HepG2 (cell line): ENCODE measurements at regions not wholly inside any gene's neighbourhood (a gene's known extent, or its start where the extent isn't known, plus 50 kb on each side); places are given as distances from the start of the nearest gene placed in this dataset.

ENCODE experiments used
- MAFK ChIP-seq, 2 experiments: IDR thresholded peaks in 1 of 2; conservative IDR thresholded peaks in 1 of 2; 2 replicates each; pipeline ENCODE4 v1.6.1; 2011; ENCODE audit warnings: improper control_type of control experiment in 2 of 2, low read length in 2 of 2
- MAZ ChIP-seq, 2 experiments: sonication (generic) in 1 of 2; formaldehyde crosslinking in 1 of 2; IDR thresholded peaks; 2 replicates each; pipeline versions ENCODE4 v1.5.0 to v1.6.1; 2012 to 2020; ENCODE audit warnings: low read depth in 2 of 2, mild to moderate bottlenecking in 2 of 2, borderline replicate concordance in 1 of 2, improper control_type of control experiment in 1 of 2, low read length in 1 of 2, missing genetic modification reagents in 1 of 2, moderate library complexity in 1 of 2
- RAD21 ChIP-seq: fragments of 450-650 bp; formaldehyde crosslinking; IDR thresholded peaks from 2 replicates; pipeline ENCODE4 v1.5.0; 2020; ENCODE audit warnings: mild to moderate bottlenecking
- RNF2 ChIP-seq: fragments of 450-650 bp; conservative IDR thresholded peaks from 2 replicates; pipeline ENCODE4 v1.6.1; 2016; ENCODE audit warnings: low read depth
- SNAI1 ChIP-seq: sonication (generic); formaldehyde crosslinking; IDR thresholded peaks from 2 replicates; pipeline ENCODE4 v1.5.0; 2020; ENCODE audit warnings: mild to moderate bottlenecking, missing genetic modification reagents, borderline replicate concordance
- ZNF441 ChIP-seq: sonication (generic); formaldehyde crosslinking; IDR thresholded peaks from 2 replicates; pipeline ENCODE4 v1.7.0; 2021; ENCODE audit warnings: missing genetic modification reagents, borderline replicate concordance
- TF ChIP-seq, protein P1 (sequence below): sonication (generic); formaldehyde crosslinking; IDR thresholded peaks from 2 replicates; pipeline ENCODE4 v1.4.0; 2020; ENCODE audit warnings: missing genetic modification reagents
- TF ChIP-seq, protein P2 (sequence below): sonication (generic); formaldehyde crosslinking; IDR thresholded peaks from 2 replicates; pipeline ENCODE4 v1.5.0; 2020; ENCODE audit warnings: mild to moderate bottlenecking, missing genetic modification reagents, moderate library complexity
- TF ChIP-seq, protein P3 (sequence below): sonication (generic); formaldehyde crosslinking; IDR thresholded peaks from 2 replicates; pipeline ENCODE4 v1.8.1; 2023; ENCODE audit warnings: mild to moderate bottlenecking, inconsistent platforms, moderate library complexity, missing genetic modification reagents, borderline replicate concordance
- TF ChIP-seq, protein P4 (sequence below): sonication (generic); formaldehyde crosslinking; IDR thresholded peaks from 2 replicates; pipeline ENCODE4 v1.4.0; 2020; ENCODE audit warnings: missing genetic modification reagents, borderline replicate concordance
- TF ChIP-seq, protein P5 (sequence below): IDR thresholded peaks from 2 replicates; pipeline ENCODE4 v1.6.1; 2012; ENCODE audit warnings: inconsistent platforms

DNA sequence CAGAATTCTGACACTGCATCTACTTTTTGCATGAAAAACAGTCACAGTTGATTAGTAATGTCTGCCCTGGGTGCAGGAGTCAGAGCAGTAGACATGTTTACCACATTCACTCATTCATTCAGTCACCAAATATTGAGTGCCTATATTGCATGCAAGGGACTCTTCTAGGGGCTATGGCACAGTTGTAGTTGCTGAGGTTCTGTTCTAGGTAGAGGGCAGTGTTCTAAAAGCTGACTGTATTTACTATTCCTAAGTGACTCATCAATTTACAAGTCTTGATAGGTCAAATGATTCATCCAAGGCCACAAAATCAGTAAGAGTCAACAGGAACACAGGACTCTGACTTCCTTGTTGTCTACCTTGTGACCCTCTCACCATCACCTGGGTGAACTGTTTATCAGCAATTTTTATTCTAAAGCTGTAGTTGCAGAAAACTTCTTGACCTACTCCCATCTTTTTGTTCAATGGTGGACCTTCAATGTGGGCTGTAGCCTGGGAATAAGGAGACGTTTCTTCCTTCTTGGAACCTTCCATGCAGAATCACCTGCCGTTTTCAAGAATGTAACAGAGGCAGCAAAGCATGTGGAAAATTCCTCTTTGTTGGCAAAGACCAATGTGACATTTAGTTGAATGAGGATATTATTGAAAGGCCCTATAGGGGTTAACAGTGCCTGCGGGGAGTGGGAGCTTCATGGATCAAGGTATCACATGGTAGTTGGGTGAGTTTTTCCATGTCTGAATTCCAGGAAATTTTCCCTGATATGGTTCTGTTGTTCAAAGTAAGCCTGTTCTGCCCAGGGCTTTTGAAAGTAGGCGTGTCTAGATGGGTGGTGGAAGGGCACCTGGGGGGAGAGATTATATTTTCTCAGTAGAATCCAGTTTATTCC is 223.2 kb downstream of the KTN1 start:
- TF ChIP-seq RNF2 (no peak), MAFK (conservative IDR thresholded peaks at IDR 0.05 in 1 of 2, IDR thresholded peaks at IDR 0.05 in 1 of 2; ENCODE audit: low read length in 2 of 2) (peak; percentile 72 to 77), MAZ (IDR thresholded peaks at IDR 0.05; ENCODE audit: borderline replicate concordance, low read depth, low read length) (no peak), MAZ (CRISPR knock-in tag; IDR thresholded peaks at IDR 0.05; ENCODE audit: low read depth) (no peak), ZNF441 (CRISPR knock-in tag) (no peak), SNAI1 (CRISPR knock-in tag) (no peak), RAD21 (CRISPR knock-in tag) (no peak)
- TF ChIP-seq, protein P1, sequence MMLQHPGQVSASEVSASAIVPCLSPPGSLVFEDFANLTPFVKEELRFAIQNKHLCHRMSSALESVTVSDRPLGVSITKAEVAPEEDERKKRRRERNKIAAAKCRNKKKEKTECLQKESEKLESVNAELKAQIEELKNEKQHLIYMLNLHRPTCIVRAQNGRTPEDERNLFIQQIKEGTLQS (CRISPR knock-in tag) = no peak
- TF ChIP-seq, protein P2, sequence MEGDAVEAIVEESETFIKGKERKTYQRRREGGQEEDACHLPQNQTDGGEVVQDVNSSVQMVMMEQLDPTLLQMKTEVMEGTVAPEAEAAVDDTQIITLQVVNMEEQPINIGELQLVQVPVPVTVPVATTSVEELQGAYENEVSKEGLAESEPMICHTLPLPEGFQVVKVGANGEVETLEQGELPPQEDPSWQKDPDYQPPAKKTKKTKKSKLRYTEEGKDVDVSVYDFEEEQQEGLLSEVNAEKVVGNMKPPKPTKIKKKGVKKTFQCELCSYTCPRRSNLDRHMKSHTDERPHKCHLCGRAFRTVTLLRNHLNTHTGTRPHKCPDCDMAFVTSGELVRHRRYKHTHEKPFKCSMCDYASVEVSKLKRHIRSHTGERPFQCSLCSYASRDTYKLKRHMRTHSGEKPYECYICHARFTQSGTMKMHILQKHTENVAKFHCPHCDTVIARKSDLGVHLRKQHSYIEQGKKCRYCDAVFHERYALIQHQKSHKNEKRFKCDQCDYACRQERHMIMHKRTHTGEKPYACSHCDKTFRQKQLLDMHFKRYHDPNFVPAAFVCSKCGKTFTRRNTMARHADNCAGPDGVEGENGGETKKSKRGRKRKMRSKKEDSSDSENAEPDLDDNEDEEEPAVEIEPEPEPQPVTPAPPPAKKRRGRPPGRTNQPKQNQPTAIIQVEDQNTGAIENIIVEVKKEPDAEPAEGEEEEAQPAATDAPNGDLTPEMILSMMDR (CRISPR knock-in tag) = peak; percentile 17; the same call in 1 of the 2 replicates
- TF ChIP-seq, protein P3, sequence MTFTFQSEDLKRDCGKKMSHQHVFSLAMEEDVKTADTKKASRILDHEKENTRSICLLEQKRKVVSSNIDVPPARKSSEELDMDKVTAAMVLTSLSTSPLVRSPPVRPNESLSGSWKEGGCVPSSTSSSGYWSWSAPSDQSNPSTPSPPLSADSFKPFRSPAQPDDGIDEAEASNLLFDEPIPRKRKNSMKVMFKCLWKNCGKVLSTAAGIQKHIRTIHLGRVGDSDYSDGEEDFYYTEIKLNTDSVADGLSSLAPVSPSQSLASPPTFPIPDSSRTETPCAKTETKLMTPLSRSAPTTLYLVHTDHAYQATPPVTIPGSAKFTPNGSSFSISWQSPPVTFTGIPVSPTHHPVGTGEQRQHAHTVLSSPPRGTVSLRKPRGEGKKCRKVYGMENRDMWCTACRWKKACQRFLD (CRISPR knock-in tag) = no peak
- TF ChIP-seq, protein P4, sequence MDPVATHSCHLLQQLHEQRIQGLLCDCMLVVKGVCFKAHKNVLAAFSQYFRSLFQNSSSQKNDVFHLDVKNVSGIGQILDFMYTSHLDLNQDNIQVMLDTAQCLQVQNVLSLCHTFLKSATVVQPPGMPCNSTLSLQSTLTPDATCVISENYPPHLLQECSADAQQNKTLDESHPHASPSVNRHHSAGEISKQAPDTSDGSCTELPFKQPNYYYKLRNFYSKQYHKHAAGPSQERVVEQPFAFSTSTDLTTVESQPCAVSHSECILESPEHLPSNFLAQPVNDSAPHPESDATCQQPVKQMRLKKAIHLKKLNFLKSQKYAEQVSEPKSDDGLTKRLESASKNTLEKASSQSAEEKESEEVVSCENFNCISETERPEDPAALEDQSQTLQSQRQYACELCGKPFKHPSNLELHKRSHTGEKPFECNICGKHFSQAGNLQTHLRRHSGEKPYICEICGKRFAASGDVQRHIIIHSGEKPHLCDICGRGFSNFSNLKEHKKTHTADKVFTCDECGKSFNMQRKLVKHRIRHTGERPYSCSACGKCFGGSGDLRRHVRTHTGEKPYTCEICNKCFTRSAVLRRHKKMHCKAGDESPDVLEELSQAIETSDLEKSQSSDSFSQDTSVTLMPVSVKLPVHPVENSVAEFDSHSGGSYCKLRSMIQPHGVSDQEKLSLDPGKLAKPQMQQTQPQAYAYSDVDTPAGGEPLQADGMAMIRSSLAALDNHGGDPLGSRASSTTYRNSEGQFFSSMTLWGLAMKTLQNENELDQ (CRISPR knock-in tag) = no peak
- TF ChIP-seq, protein P5, sequence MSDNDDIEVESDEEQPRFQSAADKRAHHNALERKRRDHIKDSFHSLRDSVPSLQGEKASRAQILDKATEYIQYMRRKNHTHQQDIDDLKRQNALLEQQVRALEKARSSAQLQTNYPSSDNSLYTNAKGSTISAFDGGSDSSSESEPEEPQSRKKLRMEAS = no peak
